ENCODE measurements at regions not wholly inside any gene's neighbourhood (a gene's known extent, or its start where the extent isn't known, plus 50 kb on each side); places are given as distances from the start of the nearest gene placed in this dataset.

DNA sequence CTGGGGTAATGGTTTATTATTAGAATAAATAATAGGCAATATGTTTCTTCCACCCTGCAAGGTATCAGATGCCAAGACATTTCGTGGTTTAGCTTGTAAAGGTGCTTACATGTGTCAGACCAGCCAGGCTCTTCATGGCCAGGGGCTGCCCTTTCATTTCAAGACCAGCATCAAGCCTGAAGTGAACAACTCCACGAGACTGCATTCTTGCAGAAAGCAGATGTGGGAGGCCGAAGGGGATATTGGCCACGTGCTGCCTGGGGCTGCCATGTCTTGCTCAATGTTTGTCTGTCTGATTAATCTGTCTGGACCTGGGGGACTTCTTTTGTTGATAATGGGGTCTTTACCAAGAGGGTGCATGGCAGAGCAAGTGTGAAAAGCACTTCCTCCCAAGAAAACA, 294.2 kb upstream of the RBFOX1 start:
- no peak overlapping the region for H3K4me3 Mint-ChIP-seq (ENCODE audit: unreplicated experiment)
- H3K27me3 Mint-ChIP-seq (ENCODE audit: low read depth): no peaks in the 10 kb centered on the region
- no peak for DNase-seq (ENCODE audit: low spot score)
- H3K9me3 Mint-ChIP-seq (ENCODE audit: low read depth): peaks cover 16% of the 10 kb centered on the region
- H3K4me1 Mint-ChIP-seq (ENCODE audit: low read depth): no peaks in the 10 kb centered on the region
- H3K27ac Mint-ChIP-seq (ENCODE audit: unreplicated experiment): no peak overlapping the region
- TF ChIP-seq CTCF (IDR thresholded peaks at IDR 0.05): no peak
- H3K36me3 Mint-ChIP-seq (ENCODE audit: low read depth): no peaks in the 10 kb centered on the region

- Mint-ChIP-seq H3K27me3 (ENCODE audit: low read depth) (no peaks in the 10 kb centered on the region), H3K36me3 (ENCODE audit: low read depth) (no peaks in the 10 kb centered on the region), H3K9me3 (ENCODE audit: low read depth) (peaks cover 16% of the 10 kb centered on the region), H3K4me3 (ENCODE audit: unreplicated experiment) (no peak overlapping the region), H3K4me1 (ENCODE audit: low read depth) (no peaks in the 10 kb centered on the region), H3K27ac (ENCODE audit: unreplicated experiment) (no peak overlapping the region)
- no peak for DNase-seq (ENCODE audit: low spot score)
- no peak for TF ChIP-seq CTCF (IDR thresholded peaks at IDR 0.05)
Measured at GRCh38 chr16:7037495-7037894, 295.1 kb upstream of the RBFOX1 start.

- H3K27ac Mint-ChIP-seq (ENCODE audit: unreplicated experiment): no peak overlapping the region
- no peak overlapping the region for H3K4me3 Mint-ChIP-seq (ENCODE audit: unreplicated experiment)
- no peak for TF ChIP-seq CTCF (IDR thresholded peaks at IDR 0.05)
- DNase-seq (ENCODE audit: low spot score): no peak
- H3K27me3 Mint-ChIP-seq (ENCODE audit: low read depth): no peaks in the 10 kb centered on the region
- H3K9me3 Mint-ChIP-seq (ENCODE audit: low read depth): peaks cover 23% of the 10 kb centered on the region
- no peaks in the 10 kb centered on the region for H3K36me3 Mint-ChIP-seq (ENCODE audit: low read depth)
- H3K4me1 Mint-ChIP-seq (ENCODE audit: low read depth): no peaks in the 10 kb centered on the region
Measured at GRCh38 chr16:7031031-7031430, 301.6 kb upstream of the RBFOX1 start.

DNA sequence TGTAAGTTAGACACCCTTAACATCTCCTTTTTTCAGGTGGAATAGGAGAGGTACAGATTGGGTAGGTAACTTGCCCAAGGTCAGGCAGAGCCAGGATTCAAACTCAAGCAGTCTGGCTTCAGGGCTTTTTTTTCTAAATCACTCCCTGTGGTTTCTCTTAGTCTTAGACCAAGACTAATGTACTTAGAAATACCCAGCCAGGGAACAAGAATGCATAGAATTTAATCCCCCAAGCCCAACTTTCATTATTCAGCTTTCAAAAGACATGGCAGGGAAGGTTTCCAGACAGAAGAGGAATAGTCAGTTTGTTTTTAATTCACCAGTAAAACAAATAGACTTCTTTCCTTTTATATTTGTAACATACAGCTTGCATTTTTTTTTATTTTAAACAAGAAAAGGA, 305.2 kb upstream of the RBFOX1 start:
- no peaks in the 10 kb centered on the region for H3K27me3 Mint-ChIP-seq (ENCODE audit: low read depth)
- no peak for DNase-seq (ENCODE audit: low spot score)
- no peaks in the 10 kb centered on the region for H3K36me3 Mint-ChIP-seq (ENCODE audit: low read depth)
- no peaks in the 10 kb centered on the region for H3K4me1 Mint-ChIP-seq (ENCODE audit: low read depth)
- TF ChIP-seq CTCF (IDR thresholded peaks at IDR 0.05): no peak
- H3K4me3 Mint-ChIP-seq (ENCODE audit: unreplicated experiment): no peak overlapping the region
- H3K27ac Mint-ChIP-seq (ENCODE audit: unreplicated experiment): no peak overlapping the region
- peaks cover 13% of the 10 kb centered on the region for H3K9me3 Mint-ChIP-seq (ENCODE audit: low read depth)

DNA sequence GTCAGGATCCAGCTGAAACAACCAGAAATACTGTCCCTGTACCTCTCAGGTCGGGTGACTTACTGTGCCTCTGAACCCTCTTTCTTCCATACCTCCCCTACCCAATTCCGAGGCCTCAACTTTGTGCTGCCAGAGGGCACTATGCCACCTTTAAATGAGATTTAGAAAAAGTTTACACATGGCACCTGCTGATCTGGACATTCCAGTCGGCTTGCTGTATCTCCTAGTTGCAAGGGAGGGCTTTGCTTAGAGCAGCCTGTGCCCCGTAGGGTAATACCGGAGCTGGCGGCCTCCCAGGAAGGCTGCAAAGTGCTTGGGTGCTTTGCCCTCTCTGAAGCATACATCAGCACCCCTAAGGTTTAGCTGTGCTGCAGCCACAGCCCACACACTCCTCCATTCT, 306.0 kb upstream of the RBFOX1 start:
- Mint-ChIP-seq H3K4me1 (ENCODE audit: low read depth) (no peaks in the 10 kb centered on the region), H3K9me3 (ENCODE audit: low read depth) (peaks cover 13% of the 10 kb centered on the region), H3K36me3 (ENCODE audit: low read depth) (no peaks in the 10 kb centered on the region), H3K4me3 (ENCODE audit: unreplicated experiment) (no peak overlapping the region), H3K27me3 (ENCODE audit: low read depth) (no peaks in the 10 kb centered on the region), H3K27ac (ENCODE audit: unreplicated experiment) (no peak overlapping the region)
- no peak for DNase-seq (ENCODE audit: low spot score)
- no peak for TF ChIP-seq CTCF (IDR thresholded peaks at IDR 0.05)

Measured in chondrocyte (in vitro differentiated cells).